Activated CD4-positive, CD25-positive, alpha-beta regulatory T cell treated with anti-CD3 and anti-CD28 coated beads, Interleukin-2, amount 50 U/mL, for 24 hours (primary cell): ENCODE measurements at regions not wholly inside any gene's neighbourhood (a gene's known extent, or its start where the extent isn't known, plus 50 kb on each side); places are given as distances from the start of the nearest gene placed in this dataset.

ENCODE experiments used
- ATAC-seq, 2 donors: fragments of 150-1000 bp; cut with Tn5 transposase; one replicate each; pipeline ENCODE4 v1.10.0; 2021; ENCODE audit warnings: mild to moderate bottlenecking in 1 of 2, moderate library complexity in 1 of 2

GRCh38 chr2:240227538-240228428, 87.3 kb upstream of the OTOS start:
- no peak for ATAC-seq

DNA sequence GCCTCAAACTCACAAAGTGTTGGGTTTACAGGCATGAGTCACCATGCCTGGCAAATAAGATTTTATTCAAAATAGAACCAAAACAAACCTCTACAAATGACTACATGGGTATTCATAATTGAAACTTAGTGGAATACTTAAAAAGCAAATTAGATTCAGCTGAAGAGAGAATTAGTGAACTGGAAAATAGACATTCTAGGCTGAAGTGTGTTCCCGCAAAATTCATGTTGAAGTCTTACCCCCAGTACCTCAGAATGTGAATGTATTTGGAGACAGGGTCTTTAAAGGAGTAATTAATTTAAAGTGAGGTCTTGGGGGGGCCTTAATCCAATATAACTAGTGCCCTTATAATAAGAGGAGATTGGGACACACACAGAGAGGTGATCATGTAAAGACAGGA, 88.5 kb upstream of the OTOS start:
- ATAC-seq, result no peak

GRCh38 chr2:240229603-240230235, 89.3 kb upstream of the OTOS start:
- ATAC-seq, result no peak

- ATAC-seq, result no peak
Observed at GRCh38 chr2:240230291-240230931, 90.0 kb upstream of the OTOS start.

DNA sequence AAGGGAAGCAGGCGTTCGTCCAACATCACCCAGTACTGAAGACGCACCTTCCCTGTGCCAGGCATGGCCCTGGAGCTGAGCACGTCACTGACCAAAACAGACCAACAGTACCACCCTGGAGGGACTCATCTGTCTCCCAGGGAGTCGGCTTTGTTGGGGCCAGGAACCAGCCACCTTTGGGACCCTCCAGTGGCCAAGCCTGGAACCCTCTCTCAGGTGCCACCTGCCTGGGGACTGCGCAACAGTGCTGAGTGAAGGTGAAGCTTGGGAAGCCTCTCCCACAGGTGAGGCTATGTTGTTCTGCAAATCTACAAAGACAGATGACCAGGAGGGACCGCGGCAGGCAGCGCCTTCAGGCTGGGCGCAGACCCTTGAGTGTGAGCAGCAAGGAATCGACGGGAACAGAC, 91.4 kb upstream of the OTOS start:
- no peak for ATAC-seq

GRCh38 chr2:240232264-240232915, 91.9 kb upstream of the OTOS start:
- ATAC-seq, result no peak

- ATAC-seq, result peak in 1 of 2 donors; percentile 35
Observed at GRCh38 chr2:240232961-240233884, 92.8 kb upstream of the OTOS start.

DNA sequence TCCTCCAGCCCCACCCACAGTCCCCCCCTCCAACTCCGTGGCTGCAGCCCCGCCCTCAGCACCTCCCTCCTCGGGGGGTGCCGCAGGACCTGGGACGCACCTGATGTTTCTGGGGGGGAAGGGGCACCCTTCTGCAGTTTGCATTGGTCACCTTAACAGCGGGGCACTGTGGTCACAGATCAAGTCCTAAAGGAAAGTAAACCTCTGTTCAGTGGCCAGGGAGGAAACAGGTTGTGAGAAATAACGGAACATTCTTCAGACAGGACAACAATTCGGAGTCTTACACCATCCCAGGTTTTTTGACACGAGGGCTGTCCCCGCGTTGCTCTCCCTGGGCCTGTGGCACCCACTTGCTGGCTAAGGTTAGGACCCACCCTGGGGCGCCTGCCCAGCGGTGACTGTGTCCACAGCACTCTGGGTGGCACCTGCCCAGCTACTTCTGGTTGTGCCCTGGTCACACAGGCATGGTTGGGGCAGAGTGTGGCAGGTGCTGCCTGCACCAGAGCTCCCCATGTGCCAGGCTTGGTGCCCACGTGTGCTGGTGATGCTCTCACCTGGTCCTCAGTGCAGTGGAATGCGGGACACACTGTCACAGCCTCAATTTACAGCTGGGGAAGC, 93.5 kb upstream of the OTOS start:
- ATAC-seq, result no peak

DNA sequence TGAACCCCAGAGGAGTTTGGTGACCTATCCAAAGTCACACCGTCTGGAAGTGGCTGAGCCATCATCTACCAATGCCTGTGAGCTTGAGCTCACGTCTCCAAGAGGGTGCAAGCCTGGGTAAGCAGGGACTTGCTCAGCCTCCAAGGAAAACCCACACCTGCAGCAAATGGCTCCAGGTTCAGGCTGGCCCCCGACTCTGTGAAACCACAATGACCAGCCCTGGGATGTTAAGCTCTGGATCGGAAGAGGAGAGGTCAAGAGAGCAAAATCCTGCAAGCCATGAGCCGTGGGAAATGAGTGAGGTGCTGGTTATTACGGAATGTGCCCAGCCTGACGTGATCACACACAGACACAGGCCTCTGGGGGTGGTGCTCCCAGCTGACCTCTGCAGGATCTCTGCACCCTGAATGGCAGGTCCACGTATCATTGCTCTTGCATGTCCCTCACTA, 94.1 kb upstream of the OTOS start:
- ATAC-seq, result no peak

DNA sequence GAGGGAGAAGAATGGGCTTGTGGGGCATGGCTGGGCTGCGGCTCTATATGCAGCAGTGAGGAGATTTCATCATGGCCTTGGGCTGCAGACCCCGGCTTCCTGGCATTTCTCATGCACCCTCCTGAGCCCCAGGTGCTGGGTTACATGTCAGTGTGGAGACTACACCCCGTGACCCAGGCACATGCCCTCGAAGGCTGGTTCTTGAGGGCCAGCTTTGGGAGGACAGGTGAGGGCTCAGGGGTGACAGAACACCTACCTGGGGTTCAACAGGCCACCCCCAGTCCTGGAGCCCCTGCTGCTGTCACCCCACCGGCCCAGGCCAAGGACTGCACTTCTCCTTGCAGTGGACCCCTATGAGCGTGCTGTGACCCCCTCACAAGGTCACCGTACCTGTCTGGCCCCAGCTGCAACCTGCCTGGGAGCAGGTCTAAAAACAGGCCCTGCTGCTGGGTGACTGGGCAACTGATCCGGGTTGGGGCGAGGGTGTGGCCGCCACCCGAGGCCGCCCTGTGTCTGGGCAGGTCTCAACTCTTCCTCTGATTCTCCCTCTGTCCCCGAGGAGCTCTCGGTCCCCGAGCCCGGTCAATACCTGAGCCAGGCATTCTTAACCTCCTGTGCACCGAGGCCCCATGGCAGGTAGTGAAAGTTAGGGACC, 94.8 kb upstream of the OTOS start:
- no peak for ATAC-seq

GRCh38 chr2:240235811-240236210, 95.4 kb upstream of the OTOS start:
- ATAC-seq, result no peak

DNA sequence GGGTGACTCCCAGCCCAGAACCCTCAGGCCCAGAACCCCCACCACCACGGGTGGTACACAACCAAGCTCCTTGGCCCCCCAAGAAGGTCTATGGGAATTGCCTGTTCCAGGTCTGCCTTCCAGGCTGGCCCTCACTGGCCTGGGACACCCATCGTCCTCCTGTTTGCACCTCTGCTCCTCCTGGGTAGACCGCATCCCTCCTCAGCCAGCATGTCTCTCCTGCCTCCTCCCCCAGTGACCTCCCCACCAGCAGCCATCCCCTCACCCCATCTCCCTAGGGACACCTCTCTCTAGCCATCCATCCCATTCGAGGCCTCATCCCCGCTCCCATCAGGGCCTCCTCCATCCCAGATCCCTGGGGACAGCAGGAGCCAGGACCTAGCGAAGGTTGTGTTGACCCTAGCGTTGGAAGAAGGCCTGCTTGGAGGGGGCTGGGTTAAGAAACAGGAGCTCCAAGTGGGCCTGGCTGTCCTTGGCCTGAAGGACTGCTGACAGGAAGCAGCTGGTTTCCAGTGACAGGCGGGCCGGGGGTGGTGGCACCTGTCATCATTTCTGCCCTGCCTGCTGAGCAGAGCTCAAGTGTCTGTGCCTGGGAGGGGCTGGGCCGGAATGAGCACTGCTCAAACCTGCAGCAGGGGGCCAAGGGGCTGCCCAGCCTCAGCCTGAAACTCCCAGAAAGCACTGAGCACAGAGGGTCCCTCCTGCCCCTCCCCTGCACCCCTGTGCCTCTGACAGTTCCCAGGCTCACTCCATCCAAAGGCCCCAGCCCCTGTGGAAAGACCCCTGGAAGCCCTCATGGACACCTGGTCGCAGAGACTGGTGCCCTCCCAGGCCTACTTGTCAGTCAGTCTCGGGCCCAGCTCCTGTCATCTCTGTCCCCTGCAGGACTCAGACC, 96.0 kb upstream of the OTOS start:
- ATAC-seq, result no peak

GRCh38 chr2:240237609-240238174, 97.2 kb upstream of the OTOS start:
- no peak for ATAC-seq

DNA sequence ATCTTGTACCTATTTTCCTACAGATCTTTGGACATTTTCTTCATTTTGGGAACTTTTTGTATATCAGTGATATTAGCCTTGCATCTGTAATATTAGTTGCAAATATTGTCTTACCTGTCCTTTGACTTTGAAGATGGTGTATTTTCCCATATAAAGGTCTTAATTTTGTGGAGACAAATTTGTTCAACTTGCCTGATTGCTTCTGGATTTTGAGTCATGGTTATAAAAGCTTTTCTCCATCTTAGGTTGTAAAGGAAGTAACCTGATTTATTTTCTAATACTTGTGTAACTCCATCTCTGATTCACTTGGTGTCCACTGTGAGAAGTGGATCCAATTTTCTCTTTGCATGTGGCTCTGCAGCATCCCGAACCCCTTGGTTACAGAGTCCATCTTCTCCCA, 97.7 kb upstream of the OTOS start:
- ATAC-seq, result no peak

DNA sequence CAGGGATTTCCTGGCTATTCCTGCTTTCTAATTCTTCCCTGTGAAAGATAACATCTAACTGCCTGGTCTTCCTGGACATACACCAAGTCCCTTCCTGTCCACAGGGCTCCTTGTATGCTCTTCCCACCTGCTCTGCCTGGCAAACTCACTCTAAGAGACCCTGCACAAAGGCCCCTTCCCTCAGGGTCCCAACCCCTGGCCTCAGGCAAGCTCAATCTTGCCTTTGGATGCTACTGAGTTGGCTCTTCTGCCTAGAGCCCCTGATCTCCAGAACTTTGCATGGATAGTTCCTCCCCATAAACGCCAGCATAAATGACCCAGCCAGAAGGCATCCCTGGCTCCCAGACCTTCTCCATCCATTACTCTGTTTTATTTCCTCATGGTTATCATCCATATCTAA, 98.3 kb upstream of the OTOS start:
- no peak for ATAC-seq

- ATAC-seq, result no peak
Observed at GRCh38 chr2:240239325-240239724, 98.9 kb upstream of the OTOS start.

DNA sequence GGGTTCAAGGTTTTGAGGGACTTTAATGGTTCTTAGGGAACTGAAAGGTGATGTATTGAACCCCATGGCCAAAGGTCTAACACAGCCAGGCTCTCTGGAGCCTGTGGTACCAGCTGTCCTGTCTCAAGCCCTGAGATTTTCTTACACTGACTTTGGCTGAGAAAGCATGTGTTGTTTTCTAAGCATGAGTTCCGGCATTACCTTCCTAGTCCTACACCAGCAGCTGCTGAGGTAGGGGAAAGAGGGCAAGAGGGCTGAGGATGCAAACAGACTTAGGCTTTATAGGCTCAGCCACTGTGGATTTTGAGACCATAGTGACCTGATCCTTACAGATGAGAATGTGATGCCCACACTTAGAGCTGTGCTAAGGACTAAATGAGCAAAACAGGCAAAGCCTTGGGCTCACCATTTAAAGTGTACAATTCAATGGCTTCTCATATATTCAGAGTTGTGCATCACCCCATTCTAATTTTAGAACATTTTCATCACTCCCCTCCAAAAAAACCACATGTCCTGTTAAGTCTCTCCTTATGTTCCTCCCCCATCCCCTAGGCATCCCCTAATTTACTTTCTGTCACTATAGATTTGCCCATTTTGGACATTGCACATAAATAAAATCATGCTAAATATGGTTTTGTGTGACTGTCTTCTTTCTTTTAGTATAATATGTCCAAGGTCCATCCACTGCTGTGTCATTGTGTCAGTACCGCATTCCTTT, 99.7 kb upstream of the OTOS start:
- no peak for ATAC-seq

DNA sequence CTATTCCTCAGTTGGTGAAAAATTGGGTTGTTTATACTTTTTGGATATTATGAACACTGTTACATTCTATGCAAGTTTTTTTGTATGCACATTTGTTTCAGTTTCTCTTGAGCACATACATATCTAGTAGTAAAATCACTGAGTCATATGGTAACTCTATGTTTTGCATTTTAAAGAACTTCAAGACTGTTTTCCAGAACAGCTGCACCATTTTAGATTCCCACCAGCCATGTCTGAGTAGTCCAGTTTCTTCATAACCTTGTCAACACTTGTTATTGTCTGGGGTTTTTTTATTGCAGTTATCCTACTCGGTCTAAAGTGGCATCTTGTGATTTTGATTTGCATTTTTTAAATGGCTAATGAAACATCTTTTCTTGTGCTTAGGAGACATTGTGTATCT, 100.3 kb upstream of the OTOS start:
- no peak for ATAC-seq

DNA sequence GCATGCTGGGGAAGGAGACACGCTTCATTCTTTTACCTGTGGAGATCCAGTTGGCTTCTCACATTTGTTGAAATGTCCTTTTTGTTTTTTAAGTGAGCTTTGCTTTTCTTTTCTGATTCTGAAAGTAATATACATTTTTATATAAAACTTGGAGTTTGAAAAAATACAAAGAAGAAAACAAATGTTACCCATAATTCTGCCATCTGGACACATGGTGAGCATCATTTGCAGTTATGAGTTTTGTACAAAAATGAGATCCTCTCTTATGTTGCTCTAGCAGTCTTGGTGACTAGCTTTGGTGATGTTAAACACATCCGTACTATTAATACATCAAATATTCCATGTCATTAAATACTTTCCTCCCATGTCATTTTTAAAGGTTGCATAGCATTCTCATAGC, 101.1 kb upstream of the OTOS start:
- ATAC-seq, result no peak
